ENCODE measurements at regions not wholly inside any gene's neighbourhood (a gene's known extent, or its start where the extent isn't known, plus 50 kb on each side); places are given as distances from the start of the nearest gene placed in this dataset.

DNA sequence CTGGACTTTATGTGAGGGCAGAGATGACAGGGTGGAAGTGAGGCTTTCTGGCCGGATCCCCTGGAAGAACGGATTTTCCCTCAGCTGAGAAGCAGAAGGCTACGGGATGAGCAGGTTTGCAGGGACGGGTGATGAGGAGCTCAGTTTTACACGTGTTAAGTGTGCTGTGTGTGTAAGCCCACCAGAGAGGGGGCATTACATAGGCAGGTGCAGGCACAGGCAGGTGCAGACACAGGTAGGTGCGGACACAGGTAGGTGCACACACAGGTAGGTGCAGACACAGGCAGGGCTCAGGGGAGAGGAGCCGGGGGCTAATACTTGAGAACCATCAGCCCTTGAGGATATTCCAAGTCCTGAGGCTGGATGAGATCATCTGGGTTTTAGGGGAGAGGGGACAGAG, 107.7 kb downstream of the COPS8 start:
- ChIA-PET POLR2A (no interaction called here), CTCF (ENCODE audit: low intra/inter-chr PET ratio) (no interaction called here)
- ATAC-seq (no peak), FAIRE-seq (no peak), DNase-seq (ENCODE audit: extremely low read depth in 1 of 4, low spot score in 3 of 4) (no peak)
- peaks cover 2% of the 10 kb centered on the region for H3K9me1 ChIP-seq (ENCODE audit: control insufficient read depth, insufficient read depth, low read length)
- no TSS peak for BruUV-seq (replicated peaks)
- intact Hi-C loops (cut with micrococcal nuclease) (no loop called here), in situ Hi-C loops (cut with MboI) (no loop called here)
- no peaks in the 10 kb centered on the region for H3K9me3 ChIP-seq (replicated peaks; ENCODE audit: control insufficient read depth, insufficient read depth, low read depth, low read length)
- peaks cover 0 to 31% of the 10 kb centered on the region in 2 experiments; a peak in 4 of 5 replicates for H3K27me3 ChIP-seq (ENCODE audit: control insufficient read depth in 2 of 2, insufficient read depth in 2 of 2, low read length in 2 of 2)
- no peak overlapping the region for H2AFZ ChIP-seq (ENCODE audit: low read depth, low read length)
- H3K4me3 ChIP-seq = no peak overlapping the region
- 2% methylated on average over 5 of the region's 7 CpGs for WGBS (ENCODE audit: insufficient coverage, low coverage, missing lambda C conversion rate)
- no peaks in the 10 kb centered on the region for H3K36me3 ChIP-seq (ENCODE audit: control insufficient read depth, insufficient read depth, low read length)
- H3K9ac ChIP-seq (ENCODE audit: insufficient read depth in 1 of 2, low read depth in 2 of 2, low read length in 2 of 2) = no peak overlapping the region
- no peaks in the 10 kb centered on the region for H3K79me2 ChIP-seq (ENCODE audit: control insufficient read depth, insufficient read depth, low read length)
- no peak overlapping the region for H3K27ac ChIP-seq (ENCODE audit: extremely low read depth, low read depth, low read length)
- TF ChIP-seq ARID2 (IDR thresholded peaks at IDR 0.05) (no peak), TAF7 (tag; IDR thresholded peaks at IDR 0.05) (no peak), NFRKB (IDR thresholded peaks at IDR 0.05; ENCODE audit: low read depth) (no peak), ZBED1 (IDR thresholded peaks at IDR 0.05) (no peak), HDAC3 (IDR thresholded peaks at IDR 0.05; ENCODE audit: borderline replicate concordance, partially characterized antibody) (no peak)
- TF ChIP-seq, protein P1, sequence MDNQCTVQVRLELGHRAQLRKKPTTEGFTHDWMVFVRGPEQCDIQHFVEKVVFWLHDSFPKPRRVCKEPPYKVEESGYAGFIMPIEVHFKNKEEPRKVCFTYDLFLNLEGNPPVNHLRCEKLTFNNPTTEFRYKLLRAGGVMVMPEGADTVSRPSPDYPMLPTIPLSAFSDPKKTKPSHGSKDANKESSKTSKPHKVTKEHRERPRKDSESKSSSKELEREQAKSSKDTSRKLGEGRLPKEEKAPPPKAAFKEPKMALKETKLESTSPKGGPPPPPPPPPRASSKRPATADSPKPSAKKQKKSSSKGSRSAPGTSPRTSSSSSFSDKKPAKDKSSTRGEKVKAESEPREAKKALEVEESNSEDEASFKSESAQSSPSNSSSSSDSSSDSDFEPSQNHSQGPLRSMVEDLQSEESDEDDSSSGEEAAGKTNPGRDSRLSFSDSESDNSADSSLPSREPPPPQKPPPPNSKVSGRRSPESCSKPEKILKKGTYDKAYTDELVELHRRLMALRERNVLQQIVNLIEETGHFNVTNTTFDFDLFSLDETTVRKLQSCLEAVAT (IDR thresholded peaks at IDR 0.05) = no peak
- TF ChIP-seq, protein P2, sequence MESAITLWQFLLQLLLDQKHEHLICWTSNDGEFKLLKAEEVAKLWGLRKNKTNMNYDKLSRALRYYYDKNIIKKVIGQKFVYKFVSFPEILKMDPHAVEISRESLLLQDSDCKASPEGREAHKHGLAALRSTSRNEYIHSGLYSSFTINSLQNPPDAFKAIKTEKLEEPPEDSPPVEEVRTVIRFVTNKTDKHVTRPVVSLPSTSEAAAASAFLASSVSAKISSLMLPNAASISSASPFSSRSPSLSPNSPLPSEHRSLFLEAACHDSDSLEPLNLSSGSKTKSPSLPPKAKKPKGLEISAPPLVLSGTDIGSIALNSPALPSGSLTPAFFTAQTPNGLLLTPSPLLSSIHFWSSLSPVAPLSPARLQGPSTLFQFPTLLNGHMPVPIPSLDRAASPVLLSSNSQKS (CRISPR knock-in tag; IDR thresholded peaks at IDR 0.05) = no peak
- TF ChIP-seq, protein P3, sequence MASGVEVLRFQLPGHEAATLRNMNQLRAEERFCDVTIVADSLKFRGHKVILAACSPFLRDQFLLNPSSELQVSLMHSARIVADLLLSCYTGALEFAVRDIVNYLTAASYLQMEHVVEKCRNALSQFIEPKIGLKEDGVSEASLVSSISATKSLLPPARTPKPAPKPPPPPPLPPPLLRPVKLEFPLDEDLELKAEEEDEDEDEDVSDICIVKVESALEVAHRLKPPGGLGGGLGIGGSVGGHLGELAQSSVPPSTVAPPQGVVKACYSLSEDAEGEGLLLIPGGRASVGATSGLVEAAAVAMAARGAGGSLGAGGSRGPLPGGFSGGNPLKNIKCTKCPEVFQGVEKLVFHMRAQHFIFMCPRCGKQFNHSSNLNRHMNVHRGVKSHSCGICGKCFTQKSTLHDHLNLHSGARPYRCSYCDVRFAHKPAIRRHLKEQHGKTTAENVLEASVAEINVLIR (CRISPR knock-in tag; IDR thresholded peaks at IDR 0.05) = no peak
- TF ChIP-seq, protein P4, sequence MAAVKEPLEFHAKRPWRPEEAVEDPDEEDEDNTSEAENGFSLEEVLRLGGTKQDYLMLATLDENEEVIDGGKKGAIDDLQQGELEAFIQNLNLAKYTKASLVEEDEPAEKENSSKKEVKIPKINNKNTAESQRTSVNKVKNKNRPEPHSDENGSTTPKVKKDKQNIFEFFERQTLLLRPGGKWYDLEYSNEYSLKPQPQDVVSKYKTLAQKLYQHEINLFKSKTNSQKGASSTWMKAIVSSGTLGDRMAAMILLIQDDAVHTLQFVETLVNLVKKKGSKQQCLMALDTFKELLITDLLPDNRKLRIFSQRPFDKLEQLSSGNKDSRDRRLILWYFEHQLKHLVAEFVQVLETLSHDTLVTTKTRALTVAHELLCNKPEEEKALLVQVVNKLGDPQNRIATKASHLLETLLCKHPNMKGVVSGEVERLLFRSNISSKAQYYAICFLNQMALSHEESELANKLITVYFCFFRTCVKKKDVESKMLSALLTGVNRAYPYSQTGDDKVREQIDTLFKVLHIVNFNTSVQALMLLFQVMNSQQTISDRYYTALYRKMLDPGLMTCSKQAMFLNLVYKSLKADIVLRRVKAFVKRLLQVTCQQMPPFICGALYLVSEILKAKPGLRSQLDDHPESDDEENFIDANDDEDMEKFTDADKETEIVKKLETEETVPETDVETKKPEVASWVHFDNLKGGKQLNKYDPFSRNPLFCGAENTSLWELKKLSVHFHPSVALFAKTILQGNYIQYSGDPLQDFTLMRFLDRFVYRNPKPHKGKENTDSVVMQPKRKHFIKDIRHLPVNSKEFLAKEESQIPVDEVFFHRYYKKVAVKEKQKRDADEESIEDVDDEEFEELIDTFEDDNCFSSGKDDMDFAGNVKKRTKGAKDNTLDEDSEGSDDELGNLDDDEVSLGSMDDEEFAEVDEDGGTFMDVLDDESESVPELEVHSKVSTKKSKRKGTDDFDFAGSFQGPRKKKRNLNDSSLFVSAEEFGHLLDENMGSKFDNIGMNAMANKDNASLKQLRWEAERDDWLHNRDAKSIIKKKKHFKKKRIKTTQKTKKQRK (IDR thresholded peaks at IDR 0.05; ENCODE audit: borderline replicate concordance, low read depth, low read length) = no peak
- H4K20me1 ChIP-seq (replicated peaks; ENCODE audit: control insufficient read depth, insufficient read depth, low read length) = no peaks in the 10 kb centered on the region
- no peak overlapping the region for H3K4me2 ChIP-seq (ENCODE audit: insufficient read depth, low read length)
- no peaks in the 10 kb centered on the region; a peak in 1 of 5 replicates for H3K4me1 ChIP-seq (replicated peaks in 1 of 2; ENCODE audit: control insufficient read depth in 2 of 2, insufficient read depth in 2 of 2, low read length in 2 of 2)
